Kidney epithelial cell (primary cell): ENCODE measurements at regions not wholly inside any gene's neighbourhood (a gene's known extent, or its start where the extent isn't known, plus 50 kb on each side); places are given as distances from the start of the nearest gene placed in this dataset.

ENCODE experiments used
- DNase-seq: peaks from one replicate; pipeline ENCODE4 v3.0.0-alpha.2; 2010; ENCODE audit warnings: low read depth
- H3K27me3 ChIP-seq: 2 replicates; pipeline ENCODE4 v1.6.0; 2011; ENCODE audit warnings: low read length; ENCODE audit not compliant: control insufficient read depth, insufficient read depth
- H3K36me3 ChIP-seq: 2 replicates; pipeline ENCODE4 v1.5.1; 2011; ENCODE audit warnings: low read length; ENCODE audit not compliant: control insufficient read depth, insufficient read depth
- H3K4me3 ChIP-seq: 2 replicates; pipeline ENCODE4 v1.5.1; 2011; ENCODE audit warnings: low read depth, mild to moderate bottlenecking, control low read depth, low read length
- TF ChIP-seq, protein P1 (sequence below): IDR thresholded peaks from 2 replicates; pipeline ENCODE4 v1.5.1; 2011; ENCODE audit warnings: mild to moderate bottlenecking, moderate library complexity, low read length, control low read depth, inconsistent platforms; ENCODE audit not compliant: insufficient read depth, poor library complexity, severe bottlenecking

DNA sequence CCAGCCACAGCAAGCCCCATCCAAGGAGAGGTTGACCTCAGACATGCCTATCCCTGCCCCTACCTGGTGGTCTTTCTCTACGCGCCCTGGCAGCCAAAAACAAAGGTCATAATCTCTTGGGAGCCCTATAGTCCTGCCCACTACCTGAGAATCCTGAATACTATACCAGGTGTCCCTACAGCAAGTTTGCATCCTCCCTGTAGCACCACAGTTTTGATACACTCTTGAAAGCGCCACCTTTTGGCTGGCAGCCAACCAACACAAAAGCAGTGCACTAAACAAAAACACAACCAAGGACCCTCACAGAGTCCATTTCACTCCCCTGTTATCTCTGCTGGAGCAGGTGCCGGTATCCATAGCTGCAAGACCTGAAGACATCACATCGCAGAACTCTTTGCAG, 523.8 kb upstream of the CPEB2 start:
- Histone ChIP-seq H3K36me3 (no peaks in the 10 kb centered on the region), H3K4me3 (no peak overlapping the region), H3K27me3 (no peaks in the 10 kb centered on the region)
- no peak for DNase-seq
- TF ChIP-seq, protein P1, sequence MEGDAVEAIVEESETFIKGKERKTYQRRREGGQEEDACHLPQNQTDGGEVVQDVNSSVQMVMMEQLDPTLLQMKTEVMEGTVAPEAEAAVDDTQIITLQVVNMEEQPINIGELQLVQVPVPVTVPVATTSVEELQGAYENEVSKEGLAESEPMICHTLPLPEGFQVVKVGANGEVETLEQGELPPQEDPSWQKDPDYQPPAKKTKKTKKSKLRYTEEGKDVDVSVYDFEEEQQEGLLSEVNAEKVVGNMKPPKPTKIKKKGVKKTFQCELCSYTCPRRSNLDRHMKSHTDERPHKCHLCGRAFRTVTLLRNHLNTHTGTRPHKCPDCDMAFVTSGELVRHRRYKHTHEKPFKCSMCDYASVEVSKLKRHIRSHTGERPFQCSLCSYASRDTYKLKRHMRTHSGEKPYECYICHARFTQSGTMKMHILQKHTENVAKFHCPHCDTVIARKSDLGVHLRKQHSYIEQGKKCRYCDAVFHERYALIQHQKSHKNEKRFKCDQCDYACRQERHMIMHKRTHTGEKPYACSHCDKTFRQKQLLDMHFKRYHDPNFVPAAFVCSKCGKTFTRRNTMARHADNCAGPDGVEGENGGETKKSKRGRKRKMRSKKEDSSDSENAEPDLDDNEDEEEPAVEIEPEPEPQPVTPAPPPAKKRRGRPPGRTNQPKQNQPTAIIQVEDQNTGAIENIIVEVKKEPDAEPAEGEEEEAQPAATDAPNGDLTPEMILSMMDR = no peak

DNA sequence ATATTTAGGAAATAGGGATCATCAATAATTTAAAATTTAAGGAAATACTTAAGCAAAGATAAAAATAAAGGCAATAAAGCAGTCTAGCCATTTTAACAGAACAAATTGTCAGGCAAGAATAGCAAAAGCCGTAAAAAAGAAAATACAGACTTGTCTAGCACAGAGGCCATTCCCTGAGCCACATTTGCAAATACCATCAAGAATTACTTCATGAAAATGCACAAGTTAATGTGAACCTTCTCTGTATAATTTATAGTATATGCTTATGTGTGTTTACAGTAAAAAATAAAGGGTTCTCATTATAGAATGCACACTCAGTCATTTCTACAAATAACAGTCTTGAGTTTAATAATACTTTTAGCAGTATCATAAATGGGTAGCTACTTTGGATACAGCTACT, 505.9 kb upstream of the CPEB2 start:
- Histone ChIP-seq H3K36me3 (no peaks in the 10 kb centered on the region), H3K27me3 (no peaks in the 10 kb centered on the region), H3K4me3 (no peak overlapping the region)
- TF ChIP-seq, protein P1 = no peak
- no peak for DNase-seq

DNA sequence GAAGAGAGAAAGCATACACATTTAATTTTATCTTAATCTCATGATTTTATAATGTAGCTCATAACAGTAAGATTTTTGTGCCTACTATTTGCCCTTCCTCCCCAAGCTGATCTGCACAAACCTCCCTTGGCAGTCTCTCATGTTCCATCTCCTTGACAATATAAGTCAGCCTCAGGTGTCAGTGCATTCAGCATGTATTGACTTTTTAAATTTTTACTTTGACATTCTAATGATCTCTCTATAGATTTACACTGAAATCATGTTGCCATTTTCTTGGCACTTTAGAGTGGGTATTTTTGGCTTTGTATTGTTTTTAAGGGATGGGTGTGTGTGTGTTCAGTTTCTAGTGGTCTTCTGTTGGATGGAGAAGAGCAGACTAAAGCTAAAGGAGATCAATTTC, 505.3 kb upstream of the CPEB2 start:
- TF ChIP-seq, protein P1 = no peak
- no peak overlapping the region for H3K4me3 ChIP-seq
- no peak for DNase-seq
- H3K36me3 ChIP-seq = no peaks in the 10 kb centered on the region
- no peaks in the 10 kb centered on the region for H3K27me3 ChIP-seq

DNA sequence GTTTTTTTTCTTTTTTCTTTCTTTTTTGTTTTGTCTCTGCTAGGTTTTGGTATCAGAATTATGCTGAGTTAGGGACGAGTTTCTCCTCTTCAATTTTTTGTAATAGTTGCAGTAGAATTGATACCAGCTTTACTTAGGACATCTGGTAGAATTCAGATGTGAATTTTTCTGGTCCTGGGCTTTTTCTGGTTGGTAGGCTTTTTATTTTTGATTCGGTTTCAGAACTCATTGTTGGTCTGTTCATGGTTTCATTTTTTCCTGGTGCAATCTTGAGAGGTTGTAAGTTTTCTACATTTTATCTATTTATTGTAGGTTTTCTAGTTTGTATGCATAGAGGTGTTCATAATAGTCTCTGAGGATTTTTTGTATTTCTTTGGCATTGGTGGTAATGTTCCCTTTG, 498.1 kb upstream of the CPEB2 start:
- no peaks in the 10 kb centered on the region for H3K27me3 ChIP-seq
- no peak for DNase-seq
- H3K4me3 ChIP-seq = no peak overlapping the region
- TF ChIP-seq, protein P1 = no peak
- no peaks in the 10 kb centered on the region for H3K36me3 ChIP-seq

DNA sequence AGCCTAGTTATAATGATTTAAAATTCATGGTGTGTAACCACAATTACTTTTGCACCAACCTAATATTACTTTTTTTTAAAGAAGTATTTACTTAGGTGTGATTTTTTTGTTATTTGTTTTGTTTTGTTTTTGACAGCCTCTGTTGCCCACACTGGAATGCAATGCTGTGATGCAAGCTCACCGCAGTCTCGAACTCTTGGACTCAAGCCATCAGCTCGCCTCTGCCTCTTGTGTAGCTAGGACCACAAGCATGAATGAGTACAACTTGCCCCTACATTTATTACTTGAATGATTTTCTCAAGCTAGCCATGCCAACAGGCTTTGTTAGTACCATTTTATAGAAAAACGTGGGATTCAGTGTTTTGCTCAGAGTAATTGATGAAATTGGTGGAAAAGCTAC, 488.8 kb upstream of the CPEB2 start:
- Histone ChIP-seq H3K36me3 (no peaks in the 10 kb centered on the region), H3K4me3 (no peak overlapping the region), H3K27me3 (no peaks in the 10 kb centered on the region)
- TF ChIP-seq, protein P1 = no peak
- DNase-seq = no peak

DNA sequence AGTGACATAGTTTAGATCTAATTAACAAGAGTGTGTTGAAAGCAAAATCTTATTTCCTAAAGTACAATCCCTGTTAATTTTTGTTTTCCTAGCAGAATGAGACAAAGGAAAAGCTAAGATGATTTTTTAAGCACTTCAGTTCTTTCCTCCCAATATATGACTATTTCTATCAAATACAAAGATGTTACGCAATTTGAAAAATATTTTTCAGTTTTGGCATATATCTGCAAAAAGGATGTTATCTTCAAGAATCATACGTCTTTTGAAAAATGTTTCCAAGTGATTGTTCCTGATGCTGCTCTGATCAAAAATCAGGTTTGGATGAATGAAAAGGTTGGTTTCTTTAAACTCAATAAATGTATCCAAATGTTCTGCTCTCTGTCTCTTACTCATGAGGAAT, 486.7 kb upstream of the CPEB2 start:
- no peaks in the 10 kb centered on the region for H3K36me3 ChIP-seq
- no peak overlapping the region for H3K4me3 ChIP-seq
- H3K27me3 ChIP-seq = no peaks in the 10 kb centered on the region
- TF ChIP-seq, protein P1 = no peak
- DNase-seq = no peak
